Right atrium auricular region (tissue), 2 donors: ENCODE measurements at regions not wholly inside any gene's neighbourhood (a gene's known extent, or its start where the extent isn't known, plus 50 kb on each side); places are given as distances from the start of the nearest gene placed in this dataset.

Experiments used
- DNase-seq: peaks from one replicate; pipeline ENCODE4 v3.0.0-alpha.2; 2019; ENCODE audit warnings: low spot score
- H3K27ac ChIP-seq, 2 donors: fragments of 200-600 bp; sonication (generic); 1 replicate in 1 of 2; 2 replicates in 1 of 2; pipeline ENCODE4 v1.5.1; 2016 to 2019
- H3K27me3 ChIP-seq, 2 donors: fragments of 200-600 bp; sonication (generic); one replicate each; pipeline versions ENCODE4 v1.5.1 to v1.6.0; 2017 to 2019
- H3K36me3 ChIP-seq: fragments of 200-600 bp; sonication (generic); one replicate; pipeline ENCODE4 v1.5.1; 2016
- H3K4me1 ChIP-seq, 2 donors: fragments of 200-600 bp; sonication (generic); one replicate each; pipeline versions ENCODE4 v1.5.1 to v1.6.0; 2017 to 2019
- H3K4me3 ChIP-seq, 2 donors: fragments of 200-600 bp; sonication (generic); 1 replicate in 1 of 2; 2 replicates in 1 of 2; pipeline ENCODE4 v1.5.1; 2017 to 2019; ENCODE audit warnings: mild to moderate bottlenecking in 1 of 2, moderate library complexity in 1 of 2
- H3K9me3 ChIP-seq, 2 donors: fragments of 200-600 bp; sonication (generic); one replicate each; pipeline ENCODE4 v1.5.1; 2019
- CTCF ChIP-seq, 2 donors: fragments of 200-600 bp; sonication (generic); IDR thresholded peaks; one replicate each; pipeline ENCODE4 v1.5.1; 2019; ENCODE audit warnings: antibody characterized with exemption in 2 of 2

- Histone ChIP-seq H3K36me3 (no peaks in the 10 kb centered on the region), H3K27ac (no peak overlapping the region), H3K4me3 (peak overlapping the region; percentile 29 to 40), H3K27me3 (no peaks in the 10 kb centered on the region), H3K9me3 (no peaks in the 10 kb centered on the region), H3K4me1 (no peaks in the 10 kb centered on the region)
- TF ChIP-seq CTCF (IDR thresholded peaks at IDR 0.05), result no peak
- no peak for DNase-seq
Measured at GRCh38 chr1:164320790-164321731, 237.9 kb upstream of the PBX1 start.

GRCh38 chr1:164325786-164326185, 233.2 kb upstream of the PBX1 start:
- Histone ChIP-seq H3K36me3 (no peaks in the 10 kb centered on the region), H3K4me3 (no peak overlapping the region), H3K27me3 (no peaks in the 10 kb centered on the region), H3K27ac (no peak overlapping the region), H3K4me1 (no peaks in the 10 kb centered on the region), H3K9me3 (peaks cover 0 to 10% of the 10 kb centered on the region in 2 donors)
- no peak for TF ChIP-seq CTCF (IDR thresholded peaks at IDR 0.05)
- no peak for DNase-seq

GRCh38 chr1:164333387-164333786, 225.6 kb upstream of the PBX1 start:
- H3K4me1 ChIP-seq, result no peaks in the 10 kb centered on the region
- no peak overlapping the region for H3K27ac ChIP-seq
- no peak for DNase-seq
- H3K4me3 ChIP-seq, result no peak overlapping the region
- no peaks in the 10 kb centered on the region for H3K27me3 ChIP-seq
- H3K9me3 ChIP-seq, result no peaks in the 10 kb centered on the region
- TF ChIP-seq CTCF (IDR thresholded peaks at IDR 0.05), result no peak
- H3K36me3 ChIP-seq, result no peaks in the 10 kb centered on the region

- Histone ChIP-seq H3K4me1 (no peaks in the 10 kb centered on the region), H3K27ac (no peak overlapping the region), H3K9me3 (peaks cover 0 to 6% of the 10 kb centered on the region in 2 donors), H3K36me3 (no peaks in the 10 kb centered on the region), H3K27me3 (no peaks in the 10 kb centered on the region), H3K4me3 (no peak overlapping the region)
- no peak for DNase-seq
- TF ChIP-seq CTCF (IDR thresholded peaks at IDR 0.05), result no peak
Measured at GRCh38 chr1:164337394-164337793, 221.6 kb upstream of the PBX1 start.

GRCh38 chr1:164337885-164338284, 221.1 kb upstream of the PBX1 start:
- no peak for DNase-seq
- H3K27ac ChIP-seq, result no peak overlapping the region
- no peak for TF ChIP-seq CTCF (IDR thresholded peaks at IDR 0.05)
- H3K4me3 ChIP-seq, result no peak overlapping the region
- H3K9me3 ChIP-seq, result peaks cover 0 to 6% of the 10 kb centered on the region in 2 donors
- no peaks in the 10 kb centered on the region for H3K4me1 ChIP-seq
- no peaks in the 10 kb centered on the region for H3K36me3 ChIP-seq
- no peaks in the 10 kb centered on the region for H3K27me3 ChIP-seq
